Breast epithelium (tissue), 3 donors: ENCODE measurements at regions not wholly inside any gene's neighbourhood (a gene's known extent, or its start where the extent isn't known, plus 50 kb on each side); places are given as distances from the start of the nearest gene placed in this dataset.
"Not testable (repeated sequence)": the region's sequence is repeated elsewhere in the genome, so short reads cannot be mapped to it uniquely, and the experiment has no call there.

Experiments used
- CTCF ChIP-seq, 3 donors: fragments of 450-650 bp; IDR thresholded peaks; one replicate each; pipeline ENCODE4 v1.5.1; 2016 to 2017; ENCODE audit warnings: antibody characterized with exemption in 3 of 3, mild to moderate bottlenecking in 3 of 3, moderate library complexity in 3 of 3
- POLR2AphosphoS5 ChIP-seq, 3 donors: sonication (generic); formaldehyde crosslinking; IDR thresholded peaks; one replicate each; pipeline ENCODE4 v1.6.1; 2017; ENCODE audit warnings: antibody characterized with exemption in 3 of 3

- not testable (repeated sequence) for TF ChIP-seq POLR2AphosphoS5, CTCF (IDR thresholded peaks at IDR 0.05)
Observed at GRCh38 chr6:166231181-166231580, 63.5 kb upstream of the TBXT start.
